Breast epithelium (tissue), 3 donors: ENCODE measurements at regions not wholly inside any gene's neighbourhood (a gene's known extent, or its start where the extent isn't known, plus 50 kb on each side); places are given as distances from the start of the nearest gene placed in this dataset.

Experiments
- CTCF ChIP-seq, 3 donors: fragments of 450-650 bp; IDR thresholded peaks; one replicate each; pipeline ENCODE4 v1.5.1; 2016 to 2017; ENCODE audit warnings: antibody characterized with exemption in 3 of 3, mild to moderate bottlenecking in 3 of 3, moderate library complexity in 3 of 3
- POLR2A ChIP-seq: fragments of 450-650 bp; IDR thresholded peaks from one replicate; pipeline ENCODE4 v1.6.1; 2016; ENCODE audit warnings: antibody characterized with exemption, mild to moderate bottlenecking, moderate library complexity

GRCh38 chr2:221810650-221811049 is 238.5 kb upstream of the EPHA4 start:
- TF ChIP-seq CTCF (IDR thresholded peaks at IDR 0.05) (no peak), POLR2A (no peak)
